Osteoblast (primary cell): ENCODE measurements at regions not wholly inside any gene's neighbourhood (a gene's known extent, or its start where the extent isn't known, plus 50 kb on each side); places are given as distances from the start of the nearest gene placed in this dataset.

ENCODE experiments used
- DNase-seq: peaks from one replicate; pipeline ENCODE4 v3.0.0; 2011; ENCODE audit warnings: low spot score, mixed read lengths; ENCODE audit not compliant: insufficient read length; ENCODE audit errors: missing footprints
- H2AFZ ChIP-seq: 2 replicates; pipeline ENCODE4 v1.6.0; 2011; ENCODE audit warnings: mild to moderate bottlenecking, low read length
- H3K27ac ChIP-seq: 2 replicates; pipeline ENCODE4 v1.5.1; 2011; ENCODE audit warnings: mild to moderate bottlenecking, low read depth, low read length, moderate library complexity
- H3K27me3 ChIP-seq: 2 replicates; pipeline ENCODE4 v1.6.0; 2012; ENCODE audit warnings: mild to moderate bottlenecking, control low read depth, inconsistent platforms, low read length, moderate library complexity; ENCODE audit not compliant: insufficient read depth
- H3K36me3 ChIP-seq: 2 replicates; pipeline ENCODE4 v1.5.1; 2011; ENCODE audit warnings: mild to moderate bottlenecking, low read length, control low read depth, moderate library complexity; ENCODE audit not compliant: insufficient read depth
- H3K4me1 ChIP-seq: 2 replicates; pipeline ENCODE4 v1.5.1; 2011; ENCODE audit warnings: mild to moderate bottlenecking, low read length, control low read depth, moderate library complexity; ENCODE audit not compliant: insufficient read depth
- H3K4me2 ChIP-seq: 2 replicates; pipeline ENCODE4 v1.6.0; 2011; ENCODE audit warnings: mild to moderate bottlenecking, low read length; ENCODE audit not compliant: insufficient read depth
- H3K4me3 ChIP-seq: fragments of 200-600 bp; sonication (generic); 3 replicates; pipeline ENCODE4 v1.5.1; 2012; ENCODE audit warnings: mild to moderate bottlenecking, low read length, inconsistent platforms; ENCODE audit not compliant: insufficient read depth
- H3K79me2 ChIP-seq: 2 replicates; pipeline ENCODE4 v1.6.0; 2012; ENCODE audit warnings: mild to moderate bottlenecking, low read length, control low read depth, inconsistent platforms; ENCODE audit not compliant: insufficient read depth
- H3K9me3 ChIP-seq: 2 replicates; pipeline ENCODE4 v1.5.1; 2011; ENCODE audit warnings: low read depth, low read length, control low read depth
- H4K20me1 ChIP-seq: 2 replicates; pipeline ENCODE4 v1.6.0; 2012; ENCODE audit warnings: mild to moderate bottlenecking, low read length, control low read depth; ENCODE audit not compliant: insufficient read depth
- TF ChIP-seq, protein P1 (sequence below): IDR thresholded peaks from 2 replicates; pipeline ENCODE4 v1.5.1; 2011; ENCODE audit warnings: mild to moderate bottlenecking, low read depth, low read length, moderate library complexity; ENCODE audit errors: extremely low read depth

DNA sequence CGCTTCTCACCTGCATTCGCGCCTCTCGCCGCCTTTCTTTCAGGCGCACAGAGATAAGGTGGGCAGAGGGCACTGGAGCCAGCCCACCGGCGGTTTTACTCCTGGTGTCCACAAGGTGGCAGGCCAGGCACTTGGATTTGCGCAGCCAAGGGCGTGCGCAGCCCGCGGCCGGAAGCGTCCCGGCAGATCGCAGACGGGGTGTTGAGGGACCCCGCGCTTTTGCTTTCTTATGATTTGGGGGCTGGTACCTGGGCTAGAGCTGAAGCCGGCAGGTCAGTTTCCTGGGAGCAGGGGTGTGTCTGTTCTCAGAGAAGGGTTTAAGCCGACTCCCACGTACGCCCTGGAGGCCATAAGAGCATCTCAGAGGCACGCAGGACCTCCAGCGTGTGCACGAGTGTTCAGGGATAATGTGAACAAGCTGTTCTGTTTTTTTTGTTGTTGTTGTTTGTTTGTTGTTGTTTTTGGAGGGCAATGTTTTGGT is 305.6 kb upstream of the CXCR4 start:
- Histone ChIP-seq H3K36me3 (no peaks in the 10 kb centered on the region), H3K79me2 (no peaks in the 10 kb centered on the region), H3K27ac (no peak overlapping the region), H3K4me2 (peak overlapping the region; percentile 86), H3K9me3 (no peaks in the 10 kb centered on the region), H4K20me1 (no peaks in the 10 kb centered on the region), H3K4me3 (peak overlapping the region; percentile 68), H2AFZ (peak overlapping the region; percentile 91), H3K4me1 (no peaks in the 10 kb centered on the region), H3K27me3 (peaks cover 5% of the 10 kb centered on the region)
- peak; percentile 86 for DNase-seq
- TF ChIP-seq, protein P1, sequence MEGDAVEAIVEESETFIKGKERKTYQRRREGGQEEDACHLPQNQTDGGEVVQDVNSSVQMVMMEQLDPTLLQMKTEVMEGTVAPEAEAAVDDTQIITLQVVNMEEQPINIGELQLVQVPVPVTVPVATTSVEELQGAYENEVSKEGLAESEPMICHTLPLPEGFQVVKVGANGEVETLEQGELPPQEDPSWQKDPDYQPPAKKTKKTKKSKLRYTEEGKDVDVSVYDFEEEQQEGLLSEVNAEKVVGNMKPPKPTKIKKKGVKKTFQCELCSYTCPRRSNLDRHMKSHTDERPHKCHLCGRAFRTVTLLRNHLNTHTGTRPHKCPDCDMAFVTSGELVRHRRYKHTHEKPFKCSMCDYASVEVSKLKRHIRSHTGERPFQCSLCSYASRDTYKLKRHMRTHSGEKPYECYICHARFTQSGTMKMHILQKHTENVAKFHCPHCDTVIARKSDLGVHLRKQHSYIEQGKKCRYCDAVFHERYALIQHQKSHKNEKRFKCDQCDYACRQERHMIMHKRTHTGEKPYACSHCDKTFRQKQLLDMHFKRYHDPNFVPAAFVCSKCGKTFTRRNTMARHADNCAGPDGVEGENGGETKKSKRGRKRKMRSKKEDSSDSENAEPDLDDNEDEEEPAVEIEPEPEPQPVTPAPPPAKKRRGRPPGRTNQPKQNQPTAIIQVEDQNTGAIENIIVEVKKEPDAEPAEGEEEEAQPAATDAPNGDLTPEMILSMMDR: peak; percentile 72

DNA sequence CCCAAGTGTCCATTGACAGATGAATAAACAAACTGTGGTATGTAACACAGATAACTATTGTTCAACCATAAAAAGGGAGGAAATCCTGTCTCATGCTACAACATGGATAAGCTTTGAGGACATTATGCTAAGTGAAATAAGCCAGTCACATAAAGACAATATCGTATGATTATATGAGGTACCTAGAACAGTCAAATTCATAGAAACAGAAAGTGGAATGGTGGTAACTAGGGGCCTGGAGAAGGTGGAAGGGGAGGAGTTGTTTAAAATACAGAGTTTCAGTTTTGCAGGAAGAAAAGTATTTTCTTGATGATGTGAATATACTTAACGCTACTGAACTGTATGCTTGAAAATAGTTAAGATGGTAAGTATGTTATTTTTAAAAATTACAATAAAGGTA is 304.6 kb upstream of the CXCR4 start:
- Histone ChIP-seq H3K4me2 (no peak overlapping the region), H3K27ac (no peak overlapping the region), H2AFZ (no peak overlapping the region), H3K36me3 (no peaks in the 10 kb centered on the region), H3K27me3 (peaks cover 5% of the 10 kb centered on the region), H4K20me1 (no peaks in the 10 kb centered on the region), H3K9me3 (no peaks in the 10 kb centered on the region), H3K4me1 (no peaks in the 10 kb centered on the region), H3K4me3 (no peak overlapping the region), H3K79me2 (no peaks in the 10 kb centered on the region)
- TF ChIP-seq, protein P1: no peak
- no peak for DNase-seq

DNA sequence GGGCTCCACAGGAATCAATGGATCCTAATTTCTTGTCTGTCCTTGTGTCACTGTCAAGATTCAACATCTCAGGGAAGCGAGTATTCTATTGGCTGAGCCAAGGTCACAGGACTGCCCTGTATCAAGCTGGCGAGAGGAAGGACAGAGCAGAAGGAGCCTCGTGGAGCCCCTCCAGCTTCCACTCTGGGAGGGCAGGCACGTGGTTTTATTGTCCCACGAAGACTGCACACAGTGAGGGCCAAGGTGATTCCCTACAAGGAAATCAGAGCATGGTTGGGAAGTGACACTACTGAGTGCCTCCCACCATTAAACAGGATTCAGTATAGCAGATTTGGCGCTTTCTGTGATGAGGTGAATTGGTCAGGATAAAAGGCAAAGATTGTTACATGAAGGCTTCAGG is 302.4 kb upstream of the CXCR4 start:
- Histone ChIP-seq H3K27me3 (peaks cover 5% of the 10 kb centered on the region), H2AFZ (no peak overlapping the region), H3K27ac (no peak overlapping the region), H3K36me3 (no peaks in the 10 kb centered on the region), H3K4me3 (no peak overlapping the region), H4K20me1 (no peaks in the 10 kb centered on the region), H3K4me2 (no peak overlapping the region), H3K9me3 (no peaks in the 10 kb centered on the region), H3K79me2 (no peaks in the 10 kb centered on the region), H3K4me1 (no peaks in the 10 kb centered on the region)
- no peak for DNase-seq
- TF ChIP-seq, protein P1: no peak

DNA sequence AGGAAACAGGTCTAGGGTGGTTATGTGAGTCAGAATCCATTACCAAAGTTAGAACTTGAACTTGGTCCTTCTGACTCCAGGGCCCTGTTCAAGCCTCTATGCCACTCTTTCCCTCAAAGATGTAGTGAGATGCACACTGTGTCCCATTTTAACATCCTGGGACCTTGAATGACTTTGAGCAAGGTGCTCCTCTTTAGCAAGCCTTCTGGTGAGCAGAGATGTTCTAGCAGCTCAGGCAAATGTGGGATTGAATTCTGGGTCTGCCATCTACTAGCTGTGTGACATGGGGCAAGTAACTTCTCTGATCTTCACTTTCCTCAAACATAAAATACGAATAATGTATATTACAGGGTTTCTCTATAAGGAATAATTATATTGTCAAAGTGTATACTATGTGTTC is 294.0 kb upstream of the CXCR4 start:
- TF ChIP-seq, protein P1: no peak
- H3K4me2 ChIP-seq: no peak overlapping the region
- H3K4me1 ChIP-seq: no peaks in the 10 kb centered on the region
- H3K4me3 ChIP-seq: no peak overlapping the region
- H3K27me3 ChIP-seq: no peaks in the 10 kb centered on the region
- H2AFZ ChIP-seq: no peak overlapping the region
- no peak overlapping the region for H3K27ac ChIP-seq
- no peaks in the 10 kb centered on the region for H3K36me3 ChIP-seq
- no peaks in the 10 kb centered on the region for H3K79me2 ChIP-seq
- H4K20me1 ChIP-seq: no peaks in the 10 kb centered on the region
- no peak for DNase-seq
- no peaks in the 10 kb centered on the region for H3K9me3 ChIP-seq
